Amygdala (tissue), 56 donors: ENCODE measurements at regions not wholly inside any gene's neighbourhood (a gene's known extent, or its start where the extent isn't known, plus 50 kb on each side); places are given as distances from the start of the nearest gene placed in this dataset.
"Not testable (repeated sequence)": the region's sequence is repeated elsewhere in the genome, so short reads cannot be mapped to it uniquely, and the experiment has no call there.

Experiments
- DNase-seq, 56 donors: peaks; one replicate each; lab custom pipeline; 2025; lab: John Stamatoyannopoulos, UW

DNA sequence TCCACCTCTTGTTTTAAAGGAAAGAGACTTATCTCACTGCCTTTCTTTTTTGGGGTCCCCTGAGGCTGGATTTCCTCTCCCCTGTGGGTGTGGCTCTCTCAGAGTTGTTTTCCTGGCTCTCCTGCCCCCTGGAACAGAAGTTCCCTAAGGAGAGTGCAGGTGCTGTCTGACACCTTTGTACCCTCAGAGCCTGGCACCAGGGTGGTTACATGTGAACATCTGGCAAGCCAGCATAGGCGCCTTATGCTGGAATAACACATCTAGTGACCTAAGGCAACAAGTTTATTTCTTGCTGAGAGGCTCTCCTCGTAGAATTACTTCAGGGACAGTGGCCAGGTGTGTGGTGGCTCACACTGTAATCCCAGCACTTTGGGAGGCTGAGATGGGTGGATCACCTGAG, 172.9 kb upstream of the PTCH1 start:
- no peak for DNase-seq

DNA sequence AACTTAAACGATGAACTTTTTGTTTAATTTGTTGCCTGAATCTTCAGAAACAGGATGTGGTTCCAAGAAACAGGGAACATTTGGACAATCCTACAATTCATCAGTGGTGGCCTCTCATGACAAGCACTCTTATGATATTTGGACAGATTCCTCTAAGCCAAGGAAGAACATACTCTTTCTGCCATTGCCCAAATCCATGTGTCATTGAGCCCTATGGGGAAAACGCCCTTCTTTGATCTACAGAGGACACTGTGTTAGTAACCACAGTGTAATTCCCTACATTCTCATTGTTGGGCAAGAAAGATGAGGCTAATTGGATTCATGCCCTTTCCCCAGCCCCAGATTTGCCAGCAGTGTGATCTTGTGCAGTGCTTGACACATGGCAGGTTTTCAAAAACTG, 167.7 kb upstream of the PTCH1 start:
- DNase-seq: no peak

DNA sequence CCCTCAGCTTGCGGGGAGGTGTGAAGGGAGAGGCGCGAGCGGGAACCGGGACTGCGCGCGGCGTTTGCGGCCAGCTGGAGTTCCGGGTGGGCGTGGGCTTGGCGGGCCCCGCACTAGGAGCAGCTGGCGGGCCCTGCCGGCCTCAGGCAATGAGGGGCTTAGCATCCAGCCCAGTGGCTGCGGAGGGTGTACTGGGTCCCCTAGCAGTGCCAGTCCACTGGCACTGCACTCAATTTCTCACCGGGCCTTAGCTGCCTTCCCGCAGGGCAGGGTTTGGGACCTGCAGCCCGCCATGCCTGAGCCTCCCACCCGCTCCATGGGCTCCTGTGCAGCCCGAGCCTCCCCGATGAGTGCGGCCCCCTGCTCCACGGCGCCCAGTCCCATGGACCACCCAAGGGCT, 163.5 kb upstream of the PTCH1 start:
- not testable (repeated sequence) for DNase-seq

DNA sequence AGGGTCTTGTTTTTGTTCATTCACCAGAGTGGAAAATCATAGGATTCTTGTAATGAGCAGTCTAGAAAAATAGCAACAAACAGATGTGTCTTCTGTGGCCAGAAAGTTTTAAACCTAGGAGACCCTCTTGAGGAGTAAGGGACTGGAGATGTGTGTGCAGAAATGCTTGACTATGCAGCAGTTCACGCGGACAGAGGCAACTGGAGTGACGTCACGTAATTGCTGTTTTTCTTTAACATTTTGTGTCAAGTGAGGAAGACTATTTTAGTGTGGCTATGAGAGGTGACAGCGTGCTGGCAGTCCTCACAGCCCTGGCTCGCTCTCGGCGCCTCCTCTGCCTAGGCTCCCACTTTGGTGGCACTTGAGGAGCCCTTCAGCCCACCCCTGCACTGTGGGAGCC, 163.1 kb upstream of the PTCH1 start:
- DNase-seq: no peak

DNA sequence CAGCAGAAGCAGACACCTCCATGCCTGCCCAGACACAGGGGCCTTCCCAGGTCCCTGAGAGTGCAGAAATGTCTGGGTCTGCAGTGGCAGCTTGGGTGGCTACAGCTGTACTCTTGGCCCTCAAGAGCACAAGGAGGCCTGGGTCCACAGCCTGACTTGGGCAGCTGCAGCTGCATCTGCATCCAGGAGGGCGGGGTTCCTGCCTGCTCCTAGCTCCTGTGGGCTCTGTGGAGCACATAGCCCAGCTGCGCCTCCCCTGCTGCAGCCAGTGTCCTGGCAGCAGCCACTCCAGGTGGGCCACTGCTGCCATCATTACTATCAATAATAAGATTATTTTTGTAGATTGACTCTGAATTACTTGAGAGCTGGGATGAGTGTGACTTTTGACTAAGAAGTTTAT, 162.0 kb upstream of the PTCH1 start:
- DNase-seq: no peak

DNA sequence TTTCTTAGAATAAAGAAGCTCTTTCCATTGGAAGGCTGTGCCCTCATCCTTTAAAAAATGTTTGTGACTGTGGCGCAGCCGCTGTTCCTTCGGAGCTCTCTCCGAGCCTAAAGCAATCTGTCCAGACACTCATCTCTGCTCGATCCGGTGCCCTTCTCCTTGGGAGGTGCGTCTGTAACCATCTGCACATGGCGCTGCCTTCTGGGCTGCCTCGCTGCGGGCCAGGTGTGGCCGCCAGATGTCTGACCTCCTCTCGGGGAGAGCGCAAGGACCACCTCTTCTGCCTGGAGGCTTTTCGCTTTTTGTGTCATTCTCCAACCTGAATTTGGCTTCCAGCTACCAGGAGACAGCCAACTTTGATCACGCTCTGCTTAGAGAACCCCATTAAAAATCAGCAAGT, 153.4 kb upstream of the PTCH1 start:
- no peak for DNase-seq

DNA sequence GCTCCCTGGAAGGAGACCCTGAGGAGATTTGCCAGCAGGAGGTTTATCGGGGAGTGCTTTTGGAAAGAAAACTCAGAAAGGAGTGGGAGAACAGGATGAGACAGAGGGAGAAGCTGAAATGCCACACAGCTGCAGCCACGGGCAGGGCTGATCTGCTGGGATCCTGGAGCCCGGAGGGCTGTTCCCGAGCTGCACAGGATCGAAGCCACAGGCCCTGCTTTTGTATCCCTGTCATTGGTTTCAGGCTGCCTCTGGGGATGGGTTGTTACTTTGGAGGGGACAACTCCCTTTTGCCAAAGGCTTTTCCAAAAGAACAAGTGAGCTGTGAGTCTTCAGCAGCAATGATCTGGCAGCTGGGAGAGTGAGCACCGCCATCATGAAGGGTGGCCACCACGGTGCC, 152.5 kb upstream of the PTCH1 start:
- DNase-seq: no peak

DNA sequence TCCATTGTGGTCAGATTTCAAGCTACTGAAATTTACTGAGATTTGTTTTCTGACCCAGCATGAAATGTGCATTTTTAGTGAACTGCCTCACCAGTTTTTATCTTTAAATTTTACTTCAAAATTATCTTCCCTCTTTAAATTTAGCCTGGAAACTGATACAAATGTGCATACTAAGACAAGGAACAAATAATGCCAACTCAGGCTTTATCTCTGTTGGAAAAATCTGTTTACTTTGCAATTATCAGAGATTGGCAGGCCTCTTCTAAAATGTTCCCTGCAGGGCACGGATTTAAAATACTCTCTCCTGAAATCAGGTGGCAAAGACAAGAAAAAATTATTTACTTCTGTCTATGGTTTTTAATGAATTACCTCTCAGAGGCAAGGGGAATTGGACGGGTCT, 151.0 kb upstream of the PTCH1 start:
- no peak for DNase-seq

DNA sequence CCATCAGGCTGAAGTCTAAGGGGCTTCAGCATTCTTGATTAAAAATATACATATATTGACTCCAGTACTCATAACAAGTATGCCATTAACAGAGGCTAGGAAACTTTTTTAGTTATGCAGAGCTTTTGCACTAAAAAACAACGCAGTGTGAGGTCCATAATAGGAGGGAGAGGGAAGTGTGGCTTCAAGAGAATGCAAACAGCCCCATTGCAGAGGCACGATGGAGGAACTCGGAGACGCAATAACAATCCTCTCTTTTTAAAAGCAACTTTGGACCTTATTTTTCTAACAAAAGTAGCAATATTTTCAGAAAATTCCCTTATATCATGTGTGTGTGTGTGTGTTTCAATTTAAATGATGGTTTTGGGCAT, 150.0 kb upstream of the PTCH1 start:
- no peak for DNase-seq

DNA sequence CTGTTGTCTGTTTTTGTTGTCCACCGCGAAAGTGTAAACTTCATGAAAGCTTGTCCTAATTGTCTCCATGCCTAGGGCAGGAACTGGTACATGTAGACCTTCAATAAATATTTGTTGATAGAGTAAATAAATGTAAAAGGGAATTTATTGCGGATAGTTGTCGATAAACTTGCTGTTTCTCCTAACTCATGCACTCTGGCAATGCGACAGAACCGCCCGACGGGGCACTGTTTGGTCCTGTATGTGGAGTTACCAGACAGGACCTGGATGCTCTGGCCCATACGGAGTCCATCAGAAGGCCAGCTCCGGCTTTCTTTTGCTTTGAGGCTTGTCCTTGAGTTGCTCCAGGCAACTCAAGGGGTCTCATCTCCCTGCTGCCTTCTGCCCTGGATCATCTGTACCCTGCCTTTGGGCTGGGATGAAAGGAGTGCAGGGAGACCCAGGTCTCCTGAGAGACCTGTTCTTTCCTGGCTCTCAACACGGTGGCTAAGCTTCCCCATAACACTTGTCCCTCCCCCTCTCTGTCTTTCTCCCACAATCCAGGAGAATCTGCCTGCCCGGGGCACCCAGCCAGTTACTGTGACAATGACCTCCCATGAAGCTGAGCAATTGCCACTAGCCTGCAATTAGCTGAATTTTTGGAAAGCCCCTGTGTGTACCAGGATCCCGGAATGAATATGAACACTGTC, 149.5 kb upstream of the PTCH1 start:
- DNase-seq: no peak

DNA sequence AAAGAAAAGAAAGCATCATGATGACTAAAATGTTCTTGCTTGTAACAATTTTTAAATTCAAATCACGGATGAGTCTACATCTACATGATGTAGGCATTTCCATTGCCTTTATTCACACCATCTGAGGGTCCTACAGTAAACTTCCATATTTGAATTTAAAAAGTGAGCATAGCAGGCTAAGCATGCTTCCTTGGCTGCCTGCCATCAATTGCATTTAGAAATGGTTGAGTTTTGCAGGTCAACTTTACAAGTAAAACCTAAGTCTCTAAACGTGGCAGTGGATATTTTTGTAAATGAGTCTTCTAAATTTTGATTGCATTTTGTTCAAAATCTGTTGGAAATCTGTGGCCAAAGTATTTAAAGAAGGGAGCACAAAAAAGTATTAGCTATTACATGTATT, 136.5 kb upstream of the PTCH1 start:
- DNase-seq: no peak

DNA sequence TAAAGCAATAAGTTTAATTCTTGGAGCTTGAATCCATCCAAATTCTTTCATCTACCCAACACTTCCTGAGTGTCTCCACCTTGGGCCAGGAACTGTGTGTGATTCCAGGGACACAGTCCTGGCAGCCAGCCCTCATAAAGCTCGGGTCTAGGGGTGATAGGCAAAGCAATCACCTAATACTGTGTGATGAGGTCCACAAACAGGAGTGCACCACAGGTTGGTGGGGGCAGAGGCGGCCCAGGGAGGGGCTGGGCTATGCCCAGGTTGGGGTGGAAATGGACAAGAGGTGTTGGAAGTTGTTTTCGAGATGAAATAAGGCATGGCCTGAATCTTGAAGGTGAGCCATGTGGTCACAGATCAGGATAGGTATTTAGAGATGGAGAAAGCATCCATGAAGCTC, 133.9 kb upstream of the PTCH1 start:
- DNase-seq: no peak

DNA sequence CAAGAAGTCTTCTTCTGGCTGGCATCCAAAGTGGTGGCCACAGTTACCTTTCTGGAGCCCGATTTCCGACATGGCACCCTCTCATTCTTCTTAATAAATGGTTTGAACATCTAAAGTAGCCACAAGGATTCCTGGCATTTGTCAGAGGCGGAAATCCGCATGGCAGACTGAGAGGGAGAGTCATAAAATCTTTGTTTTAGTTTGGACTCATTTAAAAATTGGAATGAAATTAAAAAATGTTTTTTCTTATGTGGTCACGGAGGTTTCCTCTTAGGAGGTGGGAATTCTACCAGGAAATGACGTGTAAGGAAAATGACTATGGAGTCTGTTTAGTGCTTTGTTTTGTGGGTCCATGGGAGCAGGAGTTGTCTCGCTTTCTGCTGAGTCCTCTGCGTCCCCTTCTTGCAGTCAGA, 133.0 kb upstream of the PTCH1 start:
- no peak for DNase-seq

DNA sequence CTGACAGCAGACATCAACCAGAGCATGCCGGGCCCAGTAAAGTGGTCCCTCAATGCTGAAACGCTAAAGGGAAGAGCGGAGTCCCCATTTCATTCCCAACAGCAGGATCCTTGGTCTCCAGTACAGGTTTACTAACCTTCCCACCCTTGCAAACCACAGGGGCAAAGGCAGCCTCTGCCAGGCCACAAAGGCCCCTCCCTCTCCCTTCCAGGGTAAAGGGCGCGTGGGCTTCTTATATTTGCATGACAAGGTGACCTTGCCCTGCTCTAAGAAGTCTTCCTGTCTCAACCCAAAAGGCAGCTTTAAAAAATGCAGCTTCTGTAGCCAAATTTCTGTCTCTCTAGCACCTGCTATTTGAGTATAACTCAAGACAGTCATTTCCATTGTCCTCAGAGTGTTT, 131.5 kb upstream of the PTCH1 start:
- DNase-seq: no peak

DNA sequence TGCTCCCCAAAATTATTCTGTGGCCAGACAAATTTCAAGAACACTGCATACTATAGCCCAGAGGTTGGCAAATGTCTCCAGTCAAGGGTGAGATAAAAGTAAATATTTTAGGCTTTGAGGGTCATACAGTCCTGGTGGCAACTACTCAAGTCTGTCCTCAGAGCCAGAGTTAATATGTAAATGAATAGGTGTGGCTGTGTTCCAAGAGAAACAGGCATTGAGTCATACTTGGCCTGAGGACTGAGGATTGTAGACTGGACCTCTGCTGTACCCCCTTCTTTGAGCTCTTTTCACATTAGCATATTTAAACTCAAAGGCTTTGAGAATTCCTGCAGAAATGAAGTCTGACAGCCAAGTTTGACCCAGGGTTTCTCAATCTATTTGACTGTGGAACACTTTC, 129.2 kb upstream of the PTCH1 start:
- DNase-seq: no peak

DNA sequence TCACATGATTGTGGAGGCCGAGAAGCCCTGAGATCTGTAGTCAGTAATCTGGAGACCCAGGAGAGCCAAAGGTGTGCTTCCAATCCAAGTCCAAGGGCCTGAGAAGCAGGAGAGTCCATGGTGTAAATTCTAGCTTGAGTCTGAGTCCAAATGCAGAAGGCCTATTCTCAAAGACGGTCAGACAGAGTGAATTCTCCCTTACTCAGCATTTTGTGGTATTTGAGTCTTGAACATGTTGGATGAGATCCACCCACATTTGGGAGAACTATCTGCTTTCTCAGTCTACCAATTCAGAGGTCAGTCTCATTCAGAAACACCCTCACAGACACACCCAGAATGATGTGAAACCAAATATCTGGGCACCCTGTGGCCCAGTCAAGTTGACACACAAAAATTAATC, 128.8 kb upstream of the PTCH1 start:
- DNase-seq: no peak

DNA sequence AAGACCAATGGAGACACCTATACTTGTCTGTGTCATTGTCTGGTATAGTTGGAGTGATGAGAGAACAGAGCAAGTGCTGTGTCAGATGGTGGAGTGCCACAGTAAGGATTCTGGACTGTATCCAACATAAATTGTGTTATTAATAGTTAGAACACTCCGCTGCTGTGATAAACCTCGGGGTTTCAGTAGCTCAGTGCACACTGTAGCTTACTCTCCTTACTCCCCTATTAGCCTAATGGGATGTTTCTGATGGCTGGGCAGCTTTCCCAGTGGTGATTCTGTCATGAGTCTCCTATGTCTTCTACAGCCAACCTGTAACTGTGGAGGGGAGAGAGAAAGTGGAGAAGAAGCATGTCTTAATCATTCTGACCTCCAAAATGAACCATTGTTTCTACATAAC, 127.6 kb upstream of the PTCH1 start:
- DNase-seq: no peak

DNA sequence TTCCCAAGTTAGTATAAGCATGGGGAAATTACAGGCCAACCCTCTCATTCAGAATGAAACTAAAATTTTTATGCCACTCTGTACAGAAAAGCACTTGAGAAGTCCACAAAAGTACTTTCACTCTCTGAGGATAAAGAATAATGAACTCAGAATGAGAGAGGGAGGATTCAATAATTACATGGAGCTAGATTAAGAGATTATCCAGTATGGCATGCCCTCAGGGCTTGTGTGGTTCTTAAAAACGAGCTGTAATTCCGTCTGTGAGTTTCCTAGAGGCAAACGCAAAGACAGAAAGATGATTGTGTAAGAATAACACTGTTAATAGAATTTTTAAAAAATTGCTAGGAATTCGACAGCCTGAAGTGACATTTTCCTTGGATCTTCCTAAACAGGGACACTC, 126.8 kb upstream of the PTCH1 start:
- no peak for DNase-seq

DNA sequence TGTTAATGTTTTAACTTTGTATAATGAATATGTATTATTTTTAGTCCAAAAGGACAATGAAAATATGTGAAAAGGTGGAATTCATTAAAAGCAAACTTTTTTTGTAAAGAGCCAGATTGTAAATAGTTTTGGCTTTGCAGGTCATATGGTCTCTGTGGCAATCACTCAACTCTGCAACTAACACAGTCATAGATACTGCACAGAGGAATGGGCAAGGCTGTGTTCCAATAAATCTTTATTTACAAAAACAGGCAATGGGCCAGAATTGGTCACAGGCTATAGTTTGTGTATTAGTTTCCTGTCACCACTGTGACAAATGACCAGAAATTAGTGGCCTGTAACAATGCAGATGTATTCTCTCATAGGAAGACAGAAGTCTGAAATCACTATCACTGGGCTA, 125.4 kb upstream of the PTCH1 start:
- no peak for DNase-seq

DNA sequence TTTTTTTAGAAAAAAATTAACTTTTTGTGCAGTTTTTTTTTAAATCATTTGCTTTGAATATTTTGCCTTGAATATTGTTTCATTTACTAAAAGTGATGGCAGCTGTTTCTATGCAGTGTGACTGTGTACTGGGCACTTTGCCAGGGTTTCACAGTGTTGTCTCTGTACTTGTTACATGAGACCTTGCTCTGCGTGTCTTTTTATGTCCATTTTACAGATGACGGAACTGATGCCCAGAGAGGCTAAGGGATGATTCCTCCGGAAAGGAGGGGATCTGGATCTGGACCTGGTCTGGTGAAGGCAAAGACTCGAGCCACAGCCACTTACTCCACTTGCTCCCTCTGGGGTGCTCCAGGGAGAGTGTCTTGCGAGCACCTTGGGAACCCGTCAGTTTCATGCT, 124.8 kb upstream of the PTCH1 start:
- DNase-seq: peak in 3 of 56 donors; percentile 4 to 7 (median 5)

DNA sequence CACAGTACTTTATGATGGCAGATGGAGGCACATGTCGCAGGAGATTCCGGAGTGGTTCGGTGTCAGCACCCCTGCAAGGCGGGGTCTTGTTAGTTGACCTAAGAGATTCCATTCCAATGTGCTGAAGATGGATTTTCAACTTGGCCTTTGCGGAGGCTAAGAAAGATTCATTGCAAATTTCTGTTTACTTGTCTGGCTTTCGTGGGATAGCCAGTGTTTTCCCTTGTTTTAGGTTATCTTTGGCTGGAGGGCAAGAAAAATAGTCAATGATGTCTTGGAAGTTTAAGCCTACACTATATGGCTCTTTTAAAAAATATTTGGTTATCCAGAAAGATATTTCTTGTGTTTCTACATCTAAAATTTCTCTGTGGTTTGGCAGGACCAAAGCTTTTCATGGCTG, 123.6 kb upstream of the PTCH1 start:
- DNase-seq: no peak

DNA sequence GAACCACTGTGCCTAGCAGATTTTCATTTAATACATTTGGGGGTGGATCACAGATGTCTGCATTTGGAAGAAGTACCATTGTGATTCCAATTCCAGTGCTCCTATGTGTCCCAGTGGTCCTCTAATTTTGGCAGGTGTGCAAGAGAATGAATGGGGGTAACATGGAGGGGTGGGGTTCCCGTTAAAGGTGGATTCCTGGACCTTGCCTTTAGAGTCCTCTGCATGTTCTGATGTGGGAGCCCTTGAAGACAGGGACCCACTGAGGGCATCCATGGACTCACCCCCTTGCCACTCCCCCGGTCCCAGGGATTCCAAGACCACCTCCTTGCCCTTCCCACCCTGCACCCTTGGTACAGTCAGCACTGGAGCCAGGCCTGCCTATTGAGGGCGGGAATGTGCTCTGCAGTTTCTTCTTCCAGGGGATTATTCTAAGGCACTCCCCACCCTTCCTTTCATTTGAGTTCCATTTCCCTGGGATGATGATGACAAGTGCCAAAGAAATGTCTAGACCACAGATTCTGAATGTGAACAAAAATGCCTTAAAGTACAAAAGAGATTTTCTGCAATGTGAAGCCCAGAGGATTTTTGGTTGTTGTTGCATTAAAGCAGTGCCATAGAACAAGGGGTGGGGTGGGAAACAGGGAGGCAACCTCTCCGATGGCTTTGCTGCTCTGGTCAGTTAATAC, 119.4 kb upstream of the PTCH1 start:
- DNase-seq: no peak

DNA sequence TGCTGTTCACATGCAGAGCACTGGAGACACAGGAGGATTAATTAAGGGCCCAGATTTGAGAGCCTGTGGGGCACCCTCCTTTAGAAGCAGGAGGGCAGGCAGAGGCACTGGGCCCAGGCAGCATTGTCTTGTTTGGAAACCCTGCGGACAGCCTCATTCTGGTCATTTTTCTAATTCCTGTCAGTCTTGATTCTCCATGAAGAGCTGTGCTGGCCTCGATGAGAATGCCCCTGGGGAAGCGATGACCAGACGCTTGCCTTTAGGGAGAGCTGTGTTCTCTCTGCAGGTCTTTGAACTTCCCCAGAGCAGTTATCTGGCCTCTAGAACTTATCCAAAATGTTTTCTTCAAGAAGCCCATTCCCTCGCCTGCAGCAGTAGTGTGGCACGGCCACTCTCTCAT, 117.8 kb upstream of the PTCH1 start:
- DNase-seq: no peak
